ENCODE measurements at regions not wholly inside any gene's neighbourhood (a gene's known extent, or its start where the extent isn't known, plus 50 kb on each side); places are given as distances from the start of the nearest gene placed in this dataset.

DNA sequence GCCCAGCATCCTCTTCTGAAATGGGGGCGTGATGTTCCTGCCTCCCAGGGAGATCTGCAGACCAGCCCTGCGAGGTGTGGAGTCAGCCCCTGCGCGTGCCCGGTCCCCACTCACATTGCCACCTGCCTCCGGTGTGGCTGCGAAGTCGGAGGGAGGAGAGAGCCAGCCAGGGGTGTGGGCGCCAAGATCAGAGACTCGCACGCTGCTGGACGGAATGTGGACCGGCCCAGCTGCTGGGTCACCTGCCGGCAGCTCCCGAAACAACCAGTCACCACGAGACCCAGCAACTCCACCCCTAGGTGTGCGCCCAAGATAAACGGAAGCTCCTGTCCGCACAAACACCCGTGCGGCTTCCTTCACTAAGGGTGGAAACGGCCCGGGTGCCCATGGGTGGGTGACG lies 51.1 kb upstream of the EGFL7 start:
- H3K9ac ChIP-seq (ENCODE audit: low read depth in 1 of 2, low read length in 2 of 2) = no peak overlapping the region
- H3K4me3 ChIP-seq (ENCODE audit: low read depth in 1 of 2, low read length in 2 of 2) = no peak overlapping the region
- no peaks in the 10 kb centered on the region for H3K27me3 ChIP-seq (ENCODE audit: control insufficient read depth in 1 of 2, insufficient read depth in 2 of 2, low read length in 2 of 2)
- no peaks in the 10 kb centered on the region for H3K9me3 ChIP-seq (ENCODE audit: control insufficient read depth in 1 of 2, low read length in 2 of 2)
- H3K4me1 ChIP-seq (ENCODE audit: control insufficient read depth in 1 of 2, insufficient read depth in 2 of 2, low read length in 2 of 2) = peaks cover 20 to 30% of the 10 kb centered on the region in 2 donors
- H3K36me3 ChIP-seq (ENCODE audit: control insufficient read depth in 1 of 2, insufficient read depth in 2 of 2, low read length in 2 of 2) = no peaks in the 10 kb centered on the region
- no peak overlapping the region for H3K27ac ChIP-seq (ENCODE audit: low read depth, low read length)

DNA sequence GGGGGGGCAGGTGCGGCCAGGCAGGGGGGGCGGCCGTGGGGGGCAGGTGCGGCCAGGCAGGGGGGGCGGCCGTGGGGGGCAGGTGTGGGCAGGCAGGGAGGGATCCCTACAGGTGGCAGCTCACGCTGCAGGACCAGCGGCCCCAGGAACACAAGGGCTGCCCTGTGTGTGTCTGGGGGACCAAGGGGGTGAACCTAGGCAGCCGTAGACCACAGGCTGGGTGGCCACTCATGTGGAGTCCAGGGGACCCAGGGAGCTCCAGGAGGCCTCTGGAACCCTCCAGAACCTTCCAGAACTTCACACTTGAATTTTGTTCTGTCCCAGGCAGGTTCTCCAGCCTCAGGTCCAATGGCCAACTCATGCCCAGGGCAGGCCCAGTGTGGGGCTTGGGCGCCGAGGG lies 51.6 kb upstream of the EGFL7 start:
- H3K27me3 ChIP-seq (ENCODE audit: control insufficient read depth in 1 of 2, insufficient read depth in 2 of 2, low read length in 2 of 2) = no peaks in the 10 kb centered on the region
- H3K4me1 ChIP-seq (ENCODE audit: control insufficient read depth in 1 of 2, insufficient read depth in 2 of 2, low read length in 2 of 2) = peaks cover 24 to 30% of the 10 kb centered on the region in 2 donors
- no peak overlapping the region for H3K4me3 ChIP-seq (ENCODE audit: low read depth in 1 of 2, low read length in 2 of 2)
- no peaks in the 10 kb centered on the region for H3K36me3 ChIP-seq (ENCODE audit: control insufficient read depth in 1 of 2, insufficient read depth in 2 of 2, low read length in 2 of 2)
- H3K9ac ChIP-seq (ENCODE audit: low read depth in 1 of 2, low read length in 2 of 2) = no peak overlapping the region
- no peak overlapping the region for H3K27ac ChIP-seq (ENCODE audit: low read depth, low read length)
- H3K9me3 ChIP-seq (ENCODE audit: control insufficient read depth in 1 of 2, low read length in 2 of 2) = no peaks in the 10 kb centered on the region

DNA sequence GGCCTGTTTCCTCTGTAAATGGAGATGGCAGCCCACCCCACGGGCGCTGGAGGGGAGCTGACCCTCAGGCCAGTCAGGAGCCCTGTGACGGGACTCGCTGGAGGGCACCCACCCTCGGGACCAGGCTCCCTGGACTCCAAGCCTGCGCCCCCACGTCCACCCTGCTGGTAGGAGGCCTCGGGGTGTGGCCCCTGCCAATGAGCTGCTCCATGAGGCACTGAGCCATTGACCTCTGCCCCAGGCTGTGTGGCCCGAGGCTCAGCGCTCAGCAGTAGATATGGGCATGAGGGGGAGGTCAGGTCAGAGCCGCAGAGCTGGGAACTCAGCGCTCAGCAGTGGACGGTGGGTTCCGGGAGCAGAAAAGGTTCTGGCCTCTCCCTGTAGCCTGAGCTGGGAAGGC lies 52.3 kb upstream of the EGFL7 start:
- peaks cover 20 to 26% of the 10 kb centered on the region in 2 donors for H3K4me1 ChIP-seq (ENCODE audit: control insufficient read depth in 1 of 2, insufficient read depth in 2 of 2, low read length in 2 of 2)
- no peaks in the 10 kb centered on the region for H3K9me3 ChIP-seq (ENCODE audit: control insufficient read depth in 1 of 2, low read length in 2 of 2)
- no peaks in the 10 kb centered on the region for H3K27me3 ChIP-seq (ENCODE audit: control insufficient read depth in 1 of 2, insufficient read depth in 2 of 2, low read length in 2 of 2)
- no peak overlapping the region for H3K27ac ChIP-seq (ENCODE audit: low read depth, low read length)
- H3K9ac ChIP-seq (ENCODE audit: low read depth in 1 of 2, low read length in 2 of 2) = no peak overlapping the region
- no peaks in the 10 kb centered on the region for H3K36me3 ChIP-seq (ENCODE audit: control insufficient read depth in 1 of 2, insufficient read depth in 2 of 2, low read length in 2 of 2)
- H3K4me3 ChIP-seq (ENCODE audit: low read depth in 1 of 2, low read length in 2 of 2) = no peak overlapping the region

DNA sequence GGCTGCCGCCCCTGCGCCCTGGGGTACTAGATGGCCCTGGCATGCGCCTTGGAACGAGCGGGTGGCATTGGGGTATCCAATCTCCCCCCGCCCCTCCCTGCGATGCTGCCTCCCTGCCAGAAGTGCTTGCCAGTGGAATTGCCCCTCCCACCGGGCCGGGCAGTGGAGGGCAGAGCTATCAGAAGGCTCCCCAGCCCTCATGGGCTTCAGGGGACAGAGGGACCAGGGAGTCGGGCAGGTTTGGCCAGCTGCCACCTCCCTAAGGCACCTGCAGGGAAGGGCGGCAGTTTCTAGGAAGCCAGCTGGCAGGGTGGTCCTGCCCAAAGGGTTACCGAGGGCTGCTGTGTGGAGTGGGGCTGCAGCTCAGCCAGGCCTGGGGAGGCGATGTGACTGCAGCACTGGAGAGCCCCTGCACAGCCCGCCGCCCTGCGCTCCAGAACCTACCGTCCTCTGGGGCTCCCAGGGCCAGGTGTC lies 52.8 kb upstream of the EGFL7 start:
- Histone ChIP-seq H3K4me3 (ENCODE audit: low read depth in 1 of 2, low read length in 2 of 2) (no peak overlapping the region), H3K36me3 (ENCODE audit: control insufficient read depth in 1 of 2, insufficient read depth in 2 of 2, low read length in 2 of 2) (no peaks in the 10 kb centered on the region), H3K27me3 (ENCODE audit: control insufficient read depth in 1 of 2, insufficient read depth in 2 of 2, low read length in 2 of 2) (no peaks in the 10 kb centered on the region), H3K9me3 (ENCODE audit: control insufficient read depth in 1 of 2, low read length in 2 of 2) (no peaks in the 10 kb centered on the region), H3K9ac (ENCODE audit: low read depth in 1 of 2, low read length in 2 of 2) (no peak overlapping the region), H3K27ac (ENCODE audit: low read depth, low read length) (no peak overlapping the region), H3K4me1 (ENCODE audit: control insufficient read depth in 1 of 2, insufficient read depth in 2 of 2, low read length in 2 of 2) (peaks cover 15 to 21% of the 10 kb centered on the region in 2 donors)

DNA sequence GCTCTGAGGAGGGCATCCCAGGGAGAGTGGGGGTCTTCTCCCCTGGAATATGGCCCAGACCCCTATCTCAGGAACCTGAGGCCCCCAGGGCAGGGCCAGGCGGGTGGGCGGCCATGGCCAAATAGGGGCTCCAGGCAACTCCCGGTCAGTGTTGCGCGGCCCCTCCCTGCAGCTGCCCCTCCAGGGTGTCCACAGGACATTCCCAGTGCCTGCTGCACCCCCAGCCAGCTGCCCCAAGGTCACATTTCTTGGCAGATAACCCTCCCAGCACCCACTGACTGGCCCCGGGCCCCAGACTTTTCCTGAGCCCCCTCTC lies 53.6 kb upstream of the EGFL7 start:
- H3K36me3 ChIP-seq (ENCODE audit: control insufficient read depth in 1 of 2, insufficient read depth in 2 of 2, low read length in 2 of 2) = no peaks in the 10 kb centered on the region
- no peak overlapping the region for H3K27ac ChIP-seq (ENCODE audit: low read depth, low read length)
- H3K27me3 ChIP-seq (ENCODE audit: control insufficient read depth in 1 of 2, insufficient read depth in 2 of 2, low read length in 2 of 2) = no peaks in the 10 kb centered on the region
- H3K4me1 ChIP-seq (ENCODE audit: control insufficient read depth in 1 of 2, insufficient read depth in 2 of 2, low read length in 2 of 2) = peaks cover 20 to 27% of the 10 kb centered on the region in 2 donors
- H3K9ac ChIP-seq (ENCODE audit: low read depth in 1 of 2, low read length in 2 of 2) = no peak overlapping the region
- H3K9me3 ChIP-seq (ENCODE audit: control insufficient read depth in 1 of 2, low read length in 2 of 2) = no peaks in the 10 kb centered on the region
- H3K4me3 ChIP-seq (ENCODE audit: low read depth in 1 of 2, low read length in 2 of 2) = no peak overlapping the region

DNA sequence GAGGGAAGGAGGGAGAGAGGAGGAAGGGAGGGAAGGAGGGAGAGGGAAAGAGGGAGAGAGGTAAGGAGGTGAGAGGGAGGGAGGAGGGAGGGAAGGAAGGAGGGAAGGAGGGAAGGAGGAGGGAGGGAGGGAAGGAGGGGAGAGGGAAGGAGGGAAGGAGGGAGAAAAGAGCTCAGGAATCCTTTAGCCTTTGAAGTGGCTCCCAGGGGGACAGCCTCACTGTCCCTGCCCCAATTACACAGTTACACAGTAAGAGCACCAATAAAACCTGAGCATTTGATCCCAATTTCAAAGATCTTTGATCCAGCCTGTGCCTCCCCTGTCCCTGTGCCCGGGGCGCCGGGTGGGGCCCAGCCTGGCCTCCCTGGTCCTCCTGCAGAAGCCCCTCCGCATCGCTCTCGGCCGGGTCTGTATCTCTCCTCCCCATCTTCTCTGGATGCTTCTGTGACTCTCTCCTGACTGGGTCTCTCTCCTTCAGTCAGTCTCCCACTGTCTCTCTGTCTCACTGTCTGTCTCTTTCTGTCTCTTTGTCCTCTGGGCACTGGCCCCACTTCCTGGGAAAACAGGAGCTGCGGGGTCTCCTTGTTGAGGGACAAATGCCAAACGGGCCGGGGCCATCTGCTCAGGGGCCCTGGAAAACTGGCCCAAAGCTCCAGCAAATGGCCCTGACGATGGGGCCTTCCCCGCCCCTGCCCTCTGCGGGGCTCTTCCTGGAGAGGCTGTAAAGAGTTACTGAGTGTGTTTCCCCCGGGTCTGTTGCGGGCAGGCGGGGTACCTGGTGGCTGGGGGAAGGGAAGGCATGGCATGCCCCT lies 54.2 kb upstream of the EGFL7 start:
- Histone ChIP-seq H3K27ac (ENCODE audit: low read depth, low read length) (no peak overlapping the region), H3K9me3 (ENCODE audit: control insufficient read depth in 1 of 2, low read length in 2 of 2) (no peaks in the 10 kb centered on the region), H3K27me3 (ENCODE audit: control insufficient read depth in 1 of 2, insufficient read depth in 2 of 2, low read length in 2 of 2) (no peaks in the 10 kb centered on the region), H3K4me3 (ENCODE audit: low read depth in 1 of 2, low read length in 2 of 2) (no peak overlapping the region), H3K4me1 (ENCODE audit: control insufficient read depth in 1 of 2, insufficient read depth in 2 of 2, low read length in 2 of 2) (peaks cover 25 to 33% of the 10 kb centered on the region in 2 donors), H3K36me3 (ENCODE audit: control insufficient read depth in 1 of 2, insufficient read depth in 2 of 2, low read length in 2 of 2) (no peaks in the 10 kb centered on the region), H3K9ac (ENCODE audit: low read depth in 1 of 2, low read length in 2 of 2) (no peak overlapping the region)

DNA sequence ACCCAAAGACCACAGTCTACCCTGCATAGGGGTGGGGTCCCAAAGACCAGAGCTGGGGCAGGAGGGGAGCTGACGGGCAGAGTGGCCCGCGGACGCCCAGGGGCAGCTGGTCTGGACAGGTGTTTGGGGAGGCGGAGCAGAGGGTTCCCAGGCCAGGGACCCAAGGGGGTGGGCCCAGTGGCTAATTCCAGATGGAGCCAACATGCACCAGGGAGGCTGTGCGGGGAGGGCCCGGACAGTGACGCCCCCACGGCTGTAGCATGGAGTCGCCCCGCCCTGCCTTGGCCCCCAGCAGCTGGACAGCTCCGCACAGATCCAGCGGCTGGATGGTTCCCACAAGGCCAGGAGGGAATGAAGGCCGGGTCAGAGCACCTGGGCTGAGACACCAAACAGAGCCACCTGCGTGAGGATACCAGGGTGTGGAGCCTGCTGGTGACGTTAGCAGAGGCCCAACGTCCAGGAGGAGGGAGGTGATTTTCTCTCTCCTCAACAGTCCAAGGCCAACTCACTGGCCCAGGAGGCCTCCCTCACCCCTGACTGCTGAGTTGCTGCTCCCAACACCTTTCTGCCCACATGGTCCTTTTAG lies 55.3 kb upstream of the EGFL7 start:
- Histone ChIP-seq H3K27ac (ENCODE audit: low read depth, low read length) (no peak overlapping the region), H3K9me3 (ENCODE audit: control insufficient read depth in 1 of 2, low read length in 2 of 2) (no peaks in the 10 kb centered on the region), H3K27me3 (ENCODE audit: control insufficient read depth in 1 of 2, insufficient read depth in 2 of 2, low read length in 2 of 2) (no peaks in the 10 kb centered on the region), H3K36me3 (ENCODE audit: control insufficient read depth in 1 of 2, insufficient read depth in 2 of 2, low read length in 2 of 2) (no peaks in the 10 kb centered on the region), H3K4me1 (ENCODE audit: control insufficient read depth in 1 of 2, insufficient read depth in 2 of 2, low read length in 2 of 2) (peaks cover 35 to 44% of the 10 kb centered on the region in 2 donors), H3K4me3 (ENCODE audit: low read depth in 1 of 2, low read length in 2 of 2) (no peak overlapping the region), H3K9ac (ENCODE audit: low read depth in 1 of 2, low read length in 2 of 2) (no peak overlapping the region)

DNA sequence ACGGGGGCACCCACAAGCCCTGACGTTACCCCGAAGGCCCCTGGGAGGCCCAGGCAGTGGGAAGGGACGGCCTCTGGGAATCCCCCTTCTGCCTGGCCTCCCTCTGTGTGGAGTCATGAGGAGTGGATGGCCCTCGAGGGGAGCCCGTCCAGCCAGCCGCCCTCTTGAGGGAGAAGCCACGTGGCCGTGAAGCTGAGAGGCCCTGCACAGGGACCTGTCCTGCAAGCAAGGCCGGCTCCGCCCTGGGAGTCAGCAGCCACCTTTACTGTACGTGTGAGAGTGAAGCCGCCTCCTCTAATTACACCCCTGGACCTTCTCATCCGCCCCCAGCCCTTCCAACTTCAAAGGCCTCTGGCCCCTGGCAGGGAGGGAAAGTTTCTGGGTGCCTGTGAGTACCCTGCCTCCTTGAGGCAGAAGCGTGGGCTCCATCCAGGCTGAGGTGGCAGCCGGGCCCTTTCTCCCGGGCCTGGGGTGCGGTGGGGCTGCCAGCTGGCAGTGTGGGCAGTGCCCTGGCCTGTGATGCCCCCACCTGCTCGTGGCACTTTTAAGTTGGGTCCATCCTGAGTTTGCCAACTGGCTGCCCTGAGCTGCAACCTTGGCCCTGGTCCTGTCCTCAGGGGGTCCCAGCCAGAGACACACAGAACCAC lies 55.9 kb upstream of the EGFL7 start:
- Histone ChIP-seq H3K36me3 (ENCODE audit: control insufficient read depth in 1 of 2, insufficient read depth in 2 of 2, low read length in 2 of 2) (no peaks in the 10 kb centered on the region), H3K9ac (ENCODE audit: low read depth in 1 of 2, low read length in 2 of 2) (no peak overlapping the region), H3K4me3 (ENCODE audit: low read depth in 1 of 2, low read length in 2 of 2) (no peak overlapping the region), H3K4me1 (ENCODE audit: control insufficient read depth in 1 of 2, insufficient read depth in 2 of 2, low read length in 2 of 2) (peaks cover 37 to 47% of the 10 kb centered on the region in 2 donors), H3K27me3 (ENCODE audit: control insufficient read depth in 1 of 2, insufficient read depth in 2 of 2, low read length in 2 of 2) (no peaks in the 10 kb centered on the region), H3K9me3 (ENCODE audit: control insufficient read depth in 1 of 2, low read length in 2 of 2) (no peaks in the 10 kb centered on the region), H3K27ac (ENCODE audit: low read depth, low read length) (no peak overlapping the region)

DNA sequence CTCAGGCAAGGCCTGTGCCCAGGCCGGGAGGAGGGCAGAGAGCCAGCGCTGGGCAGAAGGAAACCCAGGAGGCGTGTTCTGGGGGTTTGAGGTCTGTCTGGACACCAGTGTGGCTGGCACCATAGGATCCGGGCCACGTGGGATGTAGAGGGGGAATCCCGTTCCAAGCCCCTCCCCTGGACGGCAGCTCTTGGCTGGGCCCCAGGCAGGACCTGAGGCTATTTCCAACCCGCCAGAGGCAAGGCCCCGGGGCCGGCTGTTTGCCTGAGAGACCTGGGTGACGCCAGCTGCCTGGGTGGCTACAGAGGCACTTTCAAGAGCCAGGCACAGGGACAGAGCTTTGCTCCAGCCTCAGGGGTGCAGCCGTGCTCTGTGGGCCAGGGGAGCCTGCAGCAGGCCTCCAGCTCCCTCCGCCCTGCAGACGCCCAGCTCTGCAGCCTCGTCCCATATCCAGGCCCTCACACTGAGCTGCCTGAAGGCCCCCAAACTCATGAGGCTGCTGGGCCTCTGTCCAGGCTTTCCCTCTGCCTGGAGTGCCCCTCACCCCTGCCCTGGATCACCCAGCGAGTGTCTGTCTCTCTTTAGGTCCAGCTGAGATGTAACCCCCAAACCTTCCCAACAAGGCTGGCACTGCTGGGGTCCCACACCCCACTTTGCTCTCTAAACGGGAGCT lies 56.6 kb upstream of the EGFL7 start:
- H3K9me3 ChIP-seq (ENCODE audit: control insufficient read depth in 1 of 2, low read length in 2 of 2) = no peaks in the 10 kb centered on the region
- H3K27ac ChIP-seq (ENCODE audit: low read depth, low read length) = no peak overlapping the region
- H3K9ac ChIP-seq (ENCODE audit: low read depth in 1 of 2, low read length in 2 of 2) = no peak overlapping the region
- H3K36me3 ChIP-seq (ENCODE audit: control insufficient read depth in 1 of 2, insufficient read depth in 2 of 2, low read length in 2 of 2) = no peaks in the 10 kb centered on the region
- H3K4me1 ChIP-seq (ENCODE audit: control insufficient read depth in 1 of 2, insufficient read depth in 2 of 2, low read length in 2 of 2) = peaks cover 37 to 47% of the 10 kb centered on the region in 2 donors
- no peak overlapping the region for H3K4me3 ChIP-seq (ENCODE audit: low read depth in 1 of 2, low read length in 2 of 2)
- H3K27me3 ChIP-seq (ENCODE audit: control insufficient read depth in 1 of 2, insufficient read depth in 2 of 2, low read length in 2 of 2) = no peaks in the 10 kb centered on the region

Measured in duodenal mucosa (tissue), 2 donors.